Smooth muscle cell (in vitro differentiated cells): ENCODE measurements at regions not wholly inside any gene's neighbourhood (a gene's known extent, or its start where the extent isn't known, plus 50 kb on each side); places are given as distances from the start of the nearest gene placed in this dataset.

Source experiments
- DNase-seq: peaks from one replicate; lab custom pipeline; 2025; ENCODE audit not compliant: unreplicated experiment; lab: John Stamatoyannopoulos, UW
- H2AFZ ChIP-seq: fragments of 200-600 bp; sonication (generic); 2 replicates; pipeline ENCODE4 v1.6.0; 2016; ENCODE audit warnings: antibody characterized with exemption, low read depth, mild to moderate bottlenecking
- H3F3A ChIP-seq: fragments of 200-600 bp; sonication (generic); 2 replicates; pipeline ENCODE4 v1.6.0; 2017; ENCODE audit warnings: antibody characterized with exemption, low read depth
- H3K27ac ChIP-seq: fragments of 200-600 bp; sonication (generic); 2 replicates; pipeline ENCODE4 v1.5.1; 2016; ENCODE audit warnings: low read depth, mild to moderate bottlenecking
- H3K27me3 ChIP-seq: fragments of 200-600 bp; sonication (generic); 2 replicates; pipeline ENCODE4 v1.6.1; 2016; ENCODE audit warnings: low read depth, mild to moderate bottlenecking
- H3K36me3 ChIP-seq: fragments of 200-600 bp; sonication (generic); 2 replicates; pipeline ENCODE4 v1.5.1; 2016; ENCODE audit warnings: low read depth
- H3K4me1 ChIP-seq: fragments of 200-600 bp; sonication (generic); 2 replicates; pipeline ENCODE4 v1.5.1; 2016; ENCODE audit warnings: low read depth
- H3K4me2 ChIP-seq: fragments of 200-600 bp; sonication (generic); 2 replicates; pipeline ENCODE4 v1.6.0; 2016; ENCODE audit warnings: mild to moderate bottlenecking
- H3K4me3 ChIP-seq: fragments of 200-600 bp; sonication (generic); 2 replicates; pipeline ENCODE4 v1.5.1; 2016; ENCODE audit warnings: mild to moderate bottlenecking
- H3K79me2 ChIP-seq: fragments of 200-600 bp; sonication (generic); 2 replicates; pipeline ENCODE4 v1.6.0; 2016; ENCODE audit warnings: low read depth, mild to moderate bottlenecking
- H3K9ac ChIP-seq: fragments of 200-600 bp; sonication (generic); 2 replicates; pipeline ENCODE4 v1.6.0; 2016; ENCODE audit warnings: low read depth
- H3K9me3 ChIP-seq: fragments of 200-600 bp; sonication (generic); replicated peaks from 2 replicates; pipeline ENCODE4 v1.5.1; 2016; ENCODE audit warnings: low read depth
- H4K20me1 ChIP-seq: fragments of 200-600 bp; sonication (generic); 2 replicates; pipeline ENCODE4 v1.6.0; 2016; ENCODE audit warnings: low read depth
- CTCF ChIP-seq: fragments of 200-600 bp; sonication (generic); IDR thresholded peaks from 2 replicates; pipeline ENCODE4 v1.5.1; 2017; ENCODE audit warnings: borderline replicate concordance, mild to moderate bottlenecking, antibody characterized with exemption; ENCODE audit not compliant: insufficient read depth, poor library complexity, severe bottlenecking
- WGBS: methylation state at CpG from one replicate; pipeline ENCODE4 v1.1.7; 2016; ENCODE audit warnings: low lambda C conversion rate; 5-methylcytosine and 5-hydroxymethylcytosine counted together

GRCh38 chr3:124315215-124316033, 323.5 kb upstream of the ROPN1 start:
- H3K79me2 ChIP-seq: no peaks in the 10 kb centered on the region
- DNase-seq: no peak
- H2AFZ ChIP-seq: no peak overlapping the region
- no peaks in the 10 kb centered on the region for H3K9me3 ChIP-seq
- 74% methylated on average over 9 of the region's 9 CpGs for WGBS
- no peak overlapping the region for H3K27ac ChIP-seq
- H3K4me3 ChIP-seq: no peak overlapping the region
- H3K9ac ChIP-seq: no peak overlapping the region
- H3K36me3 ChIP-seq: no peaks in the 10 kb centered on the region
- no peaks in the 10 kb centered on the region for H3K4me1 ChIP-seq
- no peaks in the 10 kb centered on the region for H4K20me1 ChIP-seq
- no peak for TF ChIP-seq CTCF
- H3K4me2 ChIP-seq: peak overlapping the region; percentile 27
- no peaks in the 10 kb centered on the region for H3F3A ChIP-seq
- no peaks in the 10 kb centered on the region for H3K27me3 ChIP-seq

- 96% methylated on average over 5 of the region's 5 CpGs for WGBS
- H3K27me3 ChIP-seq: no peaks in the 10 kb centered on the region
These were observed 324.0 kb upstream of the ROPN1 start for GRCh38 chr3:124316034-124316287.

GRCh38 chr3:124318014-124318413, 326.1 kb upstream of the ROPN1 start:
- H3K4me3 ChIP-seq: no peak overlapping the region
- no peaks in the 10 kb centered on the region for H4K20me1 ChIP-seq
- no peak for TF ChIP-seq CTCF
- H3K36me3 ChIP-seq: no peaks in the 10 kb centered on the region
- H3K9me3 ChIP-seq: no peaks in the 10 kb centered on the region
- no peak overlapping the region for H3K27ac ChIP-seq
- WGBS: 75% methylated on average over 3 of the region's 3 CpGs
- no peak for DNase-seq
- H3K27me3 ChIP-seq: no peaks in the 10 kb centered on the region
- H3K4me2 ChIP-seq: no peak overlapping the region
- H3F3A ChIP-seq: no peaks in the 10 kb centered on the region
- H3K4me1 ChIP-seq: peaks cover under 1% of the 10 kb centered on the region
- H3K79me2 ChIP-seq: no peaks in the 10 kb centered on the region
- no peak overlapping the region for H3K9ac ChIP-seq
- no peak overlapping the region for H2AFZ ChIP-seq

More at GRCh38 chr3:124316034-124316287, 324.0 kb upstream of the ROPN1 start:
- Histone ChIP-seq H2AFZ (no peak overlapping the region), H3K9ac (no peak overlapping the region), H4K20me1 (no peaks in the 10 kb centered on the region), H3K79me2 (no peaks in the 10 kb centered on the region), H3K4me1 (no peaks in the 10 kb centered on the region), H3K27ac (no peak overlapping the region), H3K4me2 (no peak overlapping the region), H3K4me3 (no peak overlapping the region), H3F3A (no peaks in the 10 kb centered on the region), H3K9me3 (no peaks in the 10 kb centered on the region), H3K36me3 (no peaks in the 10 kb centered on the region)
- DNase-seq: no peak
- no peak for TF ChIP-seq CTCF

DNA sequence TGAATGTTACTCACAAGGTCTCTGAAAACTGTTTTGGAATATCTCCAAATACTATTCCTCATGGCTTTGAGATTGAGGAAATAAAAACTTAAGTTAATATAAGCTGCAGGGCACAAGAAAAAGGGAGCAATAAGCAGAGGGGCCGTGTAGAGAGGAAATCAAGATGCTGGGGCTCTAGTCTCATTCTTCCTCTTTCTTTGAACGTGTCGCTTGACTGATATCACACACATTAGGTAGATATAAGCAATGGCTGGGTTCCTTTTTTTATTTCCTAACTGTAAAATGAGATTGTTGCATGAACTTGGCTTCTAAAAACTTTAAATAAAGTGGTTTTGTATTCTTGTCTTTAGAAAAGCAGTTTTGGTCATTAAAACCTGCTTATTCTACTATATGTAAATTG, 326.7 kb upstream of the ROPN1 start:
- H3K79me2 ChIP-seq: no peaks in the 10 kb centered on the region
- no peaks in the 10 kb centered on the region for H3K36me3 ChIP-seq
- H3K4me1 ChIP-seq: peaks cover 4% of the 10 kb centered on the region
- WGBS: 88% methylated on average over 3 of the region's 3 CpGs
- H2AFZ ChIP-seq: no peak overlapping the region
- H3K9me3 ChIP-seq: no peaks in the 10 kb centered on the region
- H3K27me3 ChIP-seq: no peaks in the 10 kb centered on the region
- H4K20me1 ChIP-seq: no peaks in the 10 kb centered on the region
- H3F3A ChIP-seq: no peaks in the 10 kb centered on the region
- no peak overlapping the region for H3K4me2 ChIP-seq
- no peak overlapping the region for H3K9ac ChIP-seq
- no peak overlapping the region for H3K27ac ChIP-seq
- no peak overlapping the region for H3K4me3 ChIP-seq
- no peak for DNase-seq
- TF ChIP-seq CTCF: no peak
